Stimulated activated naive CD8-positive, alpha-beta T cell treated with anti-CD3 and anti-CD28 coated beads, Interleukin-15, amount 100 ng/mL, for 72 hours (primary cell): ENCODE measurements at regions not wholly inside any gene's neighbourhood (a gene's known extent, or its start where the extent isn't known, plus 50 kb on each side); places are given as distances from the start of the nearest gene placed in this dataset.

Experiments
- ATAC-seq: fragments of 150-1000 bp; cut with Tn5 transposase; 2 replicates; pipeline ENCODE4 v1.10.0; 2021; ENCODE audit warnings: mild to moderate bottlenecking, moderate library complexity
- DNase-seq, 2 donors: peaks; one replicate each; pipeline ENCODE4 v3.0.0; 2021 to 2022
- H3K27ac Mint-ChIP-seq, 2 donors: one replicate each; pipeline ENCODE4 v1.8.0; 2022; ENCODE audit warnings: mild to moderate bottlenecking in 2 of 2, mixed read lengths in 2 of 2, moderate library complexity in 2 of 2
- H3K27me3 Mint-ChIP-seq: one replicate; pipeline ENCODE4 v1.8.0; 2022; ENCODE audit warnings: mixed read lengths
- H3K4me1 Mint-ChIP-seq: one replicate; pipeline ENCODE4 v1.8.0; 2022; ENCODE audit warnings: mild to moderate bottlenecking, mixed read lengths
- H3K4me3 Mint-ChIP-seq, 2 donors: one replicate each; pipeline ENCODE4 v1.8.0; 2022; ENCODE audit warnings: mild to moderate bottlenecking in 2 of 2, mixed read lengths in 2 of 2, moderate library complexity in 1 of 2
- H3K9me3 Mint-ChIP-seq, 2 donors: one replicate each; pipeline ENCODE4 v1.8.0; 2022; ENCODE audit warnings: mixed read lengths in 2 of 2

GRCh38 chr3:132210476-132211346 lies 106.5 kb upstream of the ACP3 start:
- Mint-ChIP-seq H3K27ac (no peak overlapping the region), H3K27me3 (peaks cover 20% of the 10 kb centered on the region), H3K4me3 (no peak overlapping the region), H3K4me1 (no peaks in the 10 kb centered on the region), H3K9me3 (no peaks in the 10 kb centered on the region)
- ATAC-seq (peak; percentile 50), DNase-seq (peak in 1 of 2 donors; percentile 16)

DNA sequence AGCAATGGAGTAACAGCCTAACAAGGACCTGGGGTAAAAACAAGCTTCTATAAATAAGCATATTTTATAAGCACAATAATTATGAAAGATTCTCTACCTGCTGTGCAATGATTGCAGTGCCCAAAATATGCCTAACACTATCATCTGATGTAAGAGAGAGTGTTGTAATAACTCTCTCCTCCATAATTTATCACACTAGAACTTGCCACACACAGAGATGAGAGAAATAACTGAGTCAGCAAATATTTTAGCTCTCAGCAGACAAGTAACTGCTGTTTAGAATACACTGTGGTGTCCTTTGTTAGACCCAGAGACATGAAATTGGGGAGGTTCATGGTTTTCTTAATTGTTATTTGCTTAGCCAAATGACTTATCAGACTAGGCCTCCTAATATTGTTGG lies 105.3 kb upstream of the ACP3 start:
- Mint-ChIP-seq H3K27me3 (peaks cover 20% of the 10 kb centered on the region), H3K4me1 (no peaks in the 10 kb centered on the region), H3K27ac (no peak overlapping the region), H3K9me3 (no peaks in the 10 kb centered on the region), H3K4me3 (no peak overlapping the region)
- no peak for DNase-seq
- ATAC-seq, result no peak

DNA sequence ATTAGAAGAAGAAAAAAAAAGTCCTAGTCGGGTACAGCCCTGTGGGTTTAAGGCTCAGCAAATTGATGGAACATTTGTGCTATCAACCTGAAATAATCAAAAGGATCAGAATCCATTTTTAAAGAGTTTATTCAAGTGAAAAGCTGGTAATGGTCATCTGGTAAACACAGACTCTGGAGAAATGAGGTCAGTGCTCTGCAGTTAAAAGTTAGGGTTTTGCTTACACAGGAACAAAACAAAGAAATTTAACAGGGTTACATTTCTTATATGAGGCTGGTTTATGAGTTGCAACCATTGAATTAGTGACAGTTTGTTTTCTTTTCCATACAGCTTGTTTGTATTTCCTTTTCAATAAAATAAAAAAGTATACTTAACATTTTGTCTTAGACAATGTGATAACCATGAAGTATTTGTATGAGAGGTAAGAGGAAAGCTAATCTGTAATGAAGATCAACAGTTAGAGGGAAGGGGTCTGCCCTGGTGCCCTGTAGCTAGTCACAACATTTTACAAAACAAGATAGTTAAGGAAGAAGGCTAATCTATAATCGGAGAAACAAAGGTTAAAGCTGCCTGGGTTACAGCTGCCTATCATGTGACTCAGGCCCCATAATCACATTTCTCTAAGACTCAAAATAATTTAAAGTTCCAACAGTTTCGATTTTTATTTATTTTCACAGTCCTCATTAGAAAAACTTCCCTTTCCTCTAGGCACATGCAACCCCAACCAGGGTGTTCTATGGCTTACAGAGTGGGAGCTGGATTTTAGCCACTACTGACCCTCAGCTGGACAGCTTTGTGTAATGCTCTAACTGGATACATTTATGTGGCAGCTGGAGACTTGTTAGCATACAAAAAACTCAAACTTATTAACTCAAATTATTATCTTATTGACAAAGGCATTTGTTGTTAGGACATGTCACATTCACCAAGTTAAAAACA lies 98.1 kb upstream of the ACP3 start:
- no peaks in the 10 kb centered on the region for H3K27me3 Mint-ChIP-seq
- no peak overlapping the region for H3K4me3 Mint-ChIP-seq
- no peaks in the 10 kb centered on the region for H3K4me1 Mint-ChIP-seq
- ATAC-seq, result no peak
- H3K27ac Mint-ChIP-seq, result no peak overlapping the region
- H3K9me3 Mint-ChIP-seq, result no peaks in the 10 kb centered on the region
- DNase-seq, result no peak

- ATAC-seq (no peak), DNase-seq (no peak)
- Mint-ChIP-seq H3K4me3 (no peak overlapping the region), H3K27me3 (no peaks in the 10 kb centered on the region), H3K4me1 (no peaks in the 10 kb centered on the region), H3K9me3 (no peaks in the 10 kb centered on the region), H3K27ac (no peak overlapping the region)
Measured at GRCh38 chr3:132220986-132221385, 96.2 kb upstream of the ACP3 start.

DNA sequence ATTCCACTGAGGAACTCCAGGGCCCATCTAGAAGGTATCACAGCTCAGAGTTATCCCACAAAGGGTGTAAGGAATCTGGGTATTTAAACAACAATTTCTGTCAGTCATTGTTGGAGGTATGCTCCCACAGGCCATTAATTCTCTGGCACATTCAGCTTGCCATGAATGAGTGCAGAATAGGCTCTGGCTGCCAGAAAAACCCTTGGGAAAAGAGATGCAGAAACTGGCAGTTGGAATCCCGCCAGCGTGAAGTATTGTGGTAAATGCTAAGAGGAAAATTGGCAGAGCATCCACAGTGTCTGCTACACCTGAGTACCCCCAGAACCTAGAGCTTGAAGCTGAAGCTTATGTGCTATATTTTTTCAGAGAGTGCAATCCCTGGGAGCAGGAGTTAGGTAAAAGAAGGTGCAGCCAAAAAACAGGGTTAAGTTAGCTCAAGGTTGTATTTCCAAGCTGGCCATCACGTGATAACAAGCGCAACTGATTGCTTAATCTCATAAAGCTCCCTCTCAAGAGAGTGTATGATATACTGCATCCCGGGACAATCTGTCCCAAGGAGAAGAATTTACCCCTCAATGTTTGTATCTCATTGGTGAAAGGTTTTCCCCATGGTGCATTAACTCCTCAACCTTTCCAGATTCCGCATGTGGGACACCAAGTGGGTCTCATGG lies 94.2 kb upstream of the ACP3 start:
- H3K27me3 Mint-ChIP-seq, result no peaks in the 10 kb centered on the region
- no peak overlapping the region for H3K4me3 Mint-ChIP-seq
- H3K27ac Mint-ChIP-seq, result no peak overlapping the region
- no peaks in the 10 kb centered on the region for H3K9me3 Mint-ChIP-seq
- no peak for DNase-seq
- no peaks in the 10 kb centered on the region for H3K4me1 Mint-ChIP-seq
- ATAC-seq, result no peak

DNA sequence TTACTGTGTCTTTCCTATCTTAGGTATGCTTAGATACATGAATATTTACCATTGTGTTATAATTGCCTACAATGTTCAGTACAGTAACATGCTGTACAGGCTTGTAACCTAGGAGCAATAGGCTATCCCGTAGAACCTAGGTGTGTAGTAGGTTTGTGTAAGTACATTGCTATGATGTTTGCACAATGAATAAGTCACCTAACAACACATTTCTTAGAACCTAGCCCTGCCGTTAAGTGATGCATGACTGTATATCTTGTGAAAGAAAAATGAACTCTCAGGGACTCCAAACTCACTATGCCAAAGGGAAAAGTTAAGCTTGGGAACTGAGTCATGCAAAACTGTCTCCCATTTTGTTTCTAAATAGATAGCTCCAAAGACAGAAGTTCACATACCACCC lies 91.5 kb upstream of the ACP3 start:
- no peak overlapping the region for H3K4me3 Mint-ChIP-seq
- peaks cover 9% of the 10 kb centered on the region for H3K27me3 Mint-ChIP-seq
- H3K4me1 Mint-ChIP-seq, result no peaks in the 10 kb centered on the region
- no peak for ATAC-seq
- no peaks in the 10 kb centered on the region for H3K9me3 Mint-ChIP-seq
- no peak for DNase-seq
- H3K27ac Mint-ChIP-seq, result no peak overlapping the region

- H3K4me1 Mint-ChIP-seq, result no peaks in the 10 kb centered on the region
- no peak for DNase-seq
Measured at GRCh38 chr3:132228923-132229322, 88.3 kb upstream of the ACP3 start.

DNA sequence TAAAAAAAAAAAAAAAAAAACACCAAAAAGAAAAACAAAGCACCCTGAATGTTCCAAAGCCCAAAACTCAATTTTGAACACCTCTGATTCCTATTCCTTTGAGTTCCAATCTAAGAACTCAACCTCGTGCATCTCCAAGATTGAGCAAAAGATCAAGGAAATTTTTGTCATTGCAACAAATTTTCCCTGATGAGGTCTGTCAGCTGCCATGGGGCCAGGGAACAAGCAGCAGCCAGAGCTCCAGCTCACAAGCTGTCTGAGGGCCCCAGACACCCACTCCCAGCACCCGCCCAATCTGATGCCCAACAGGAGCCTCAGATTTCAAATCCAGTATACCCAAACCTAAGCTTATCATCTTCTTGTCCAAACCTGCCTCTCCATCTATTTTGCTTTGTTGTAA lies 87.6 kb upstream of the ACP3 start:
- Mint-ChIP-seq H3K9me3 (no peaks in the 10 kb centered on the region), H3K4me1 (no peaks in the 10 kb centered on the region), H3K27me3 (peaks cover 14% of the 10 kb centered on the region), H3K27ac (no peak overlapping the region), H3K4me3 (no peak overlapping the region)
- DNase-seq (no peak), ATAC-seq (no peak)

More at GRCh38 chr3:132228923-132229322, 88.3 kb upstream of the ACP3 start:
- Mint-ChIP-seq H3K9me3 (no peaks in the 10 kb centered on the region), H3K4me3 (no peak overlapping the region), H3K27me3 (peaks cover 14% of the 10 kb centered on the region), H3K27ac (no peak overlapping the region)
- no peak for ATAC-seq

DNA sequence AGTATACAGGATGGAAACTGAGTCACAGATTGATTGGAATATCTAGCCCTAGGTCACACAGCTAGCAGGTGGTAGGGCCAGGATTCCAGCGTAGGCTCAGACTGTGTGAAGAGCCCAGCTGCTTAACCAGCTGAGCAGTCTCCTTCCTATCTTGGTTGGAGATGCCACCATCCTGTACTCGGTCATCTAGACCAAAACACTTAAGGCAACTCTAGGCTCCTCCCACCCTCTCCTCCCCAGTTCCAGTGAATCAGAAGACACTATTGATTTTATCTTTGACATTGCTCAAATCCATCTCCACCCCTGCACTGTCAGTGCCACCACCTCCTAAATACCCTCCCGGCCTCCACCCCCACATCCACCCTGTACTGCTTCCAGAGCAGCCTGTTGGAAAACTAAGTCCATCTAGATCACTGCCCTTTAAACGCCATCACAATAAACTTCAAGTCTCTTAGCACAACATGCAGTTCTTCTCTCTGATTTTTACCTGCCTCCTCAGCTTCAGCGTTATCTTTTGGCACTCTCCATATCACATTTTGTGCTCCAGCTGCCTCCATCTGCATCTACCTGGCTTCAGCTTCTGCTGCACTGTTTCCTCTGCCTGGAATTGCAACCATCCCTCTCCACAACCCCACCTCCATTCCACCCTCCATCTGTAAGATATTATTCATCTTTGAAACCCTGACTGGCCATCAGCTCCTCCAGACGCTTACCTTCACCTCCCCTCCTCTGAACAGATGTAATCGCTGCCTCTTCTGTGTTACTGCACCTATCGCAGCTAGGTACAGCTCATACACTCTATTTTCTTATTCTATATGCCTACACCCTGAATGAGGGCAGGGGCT lies 86.8 kb upstream of the ACP3 start:
- Mint-ChIP-seq H3K4me3 (no peak overlapping the region), H3K9me3 (no peaks in the 10 kb centered on the region), H3K27ac (no peak overlapping the region), H3K27me3 (peaks cover 14% of the 10 kb centered on the region), H3K4me1 (no peaks in the 10 kb centered on the region)
- ATAC-seq (peak; percentile 37), DNase-seq (no peak)

DNA sequence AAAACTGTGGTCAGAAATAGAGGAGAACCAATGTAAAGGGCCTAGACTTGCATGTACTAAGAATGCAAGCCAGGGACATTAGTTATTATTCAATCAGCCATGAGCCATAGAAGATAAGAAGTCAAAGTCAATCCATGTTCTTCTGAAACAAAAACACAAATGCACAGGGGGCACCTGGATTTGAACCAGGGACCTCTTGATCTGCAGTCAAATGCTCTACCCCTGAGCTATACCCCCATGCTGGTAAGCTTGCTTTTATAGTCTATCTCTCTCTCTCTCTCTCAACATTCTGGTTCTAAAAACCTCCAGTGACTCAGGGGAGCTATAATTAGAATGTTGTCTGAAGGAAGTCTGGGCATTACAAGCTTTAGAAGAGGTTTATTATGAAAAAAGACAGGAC lies 85.6 kb upstream of the ACP3 start:
- DNase-seq, result no peak
- Mint-ChIP-seq H3K4me1 (no peaks in the 10 kb centered on the region), H3K4me3 (no peak overlapping the region), H3K9me3 (no peaks in the 10 kb centered on the region), H3K27ac (no peak overlapping the region), H3K27me3 (peaks cover 14% of the 10 kb centered on the region)
- ATAC-seq, result no peak

DNA sequence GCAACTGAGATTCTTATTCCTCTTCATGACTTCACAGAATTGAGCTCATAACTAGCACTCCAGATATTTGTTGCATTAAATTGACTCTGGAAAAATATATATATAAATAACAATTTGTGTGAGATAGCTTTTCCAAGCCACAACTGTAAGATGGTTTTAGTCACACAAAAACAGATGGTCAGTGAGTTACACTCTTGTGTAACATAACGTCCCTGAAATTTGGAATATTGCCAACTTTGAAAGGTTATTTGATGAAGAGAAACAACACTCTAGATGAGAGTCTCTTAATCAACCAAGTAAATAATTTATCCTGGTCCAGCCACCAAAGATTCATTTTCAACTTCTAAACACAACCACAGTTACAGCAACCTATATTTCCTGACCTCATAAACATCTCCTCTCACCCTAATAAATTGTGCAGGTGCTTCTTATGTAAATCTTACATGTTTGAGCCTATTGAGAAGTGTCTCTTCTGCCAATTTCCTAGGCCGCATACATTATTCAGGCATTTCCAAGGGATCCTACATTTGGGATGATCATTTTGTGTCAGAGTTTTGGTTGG lies 84.9 kb upstream of the ACP3 start:
- Mint-ChIP-seq H3K27ac (no peak overlapping the region), H3K4me3 (no peak overlapping the region), H3K9me3 (no peaks in the 10 kb centered on the region), H3K4me1 (no peaks in the 10 kb centered on the region), H3K27me3 (peaks cover 14% of the 10 kb centered on the region)
- DNase-seq (no peak), ATAC-seq (no peak)

- DNase-seq (no peak), ATAC-seq (no peak)
- Mint-ChIP-seq H3K27me3 (peaks cover 19% of the 10 kb centered on the region), H3K4me1 (no peaks in the 10 kb centered on the region), H3K4me3 (no peak overlapping the region), H3K9me3 (no peaks in the 10 kb centered on the region), H3K27ac (no peak overlapping the region)
Measured at GRCh38 chr3:132236701-132237651, 80.2 kb upstream of the ACP3 start.

DNA sequence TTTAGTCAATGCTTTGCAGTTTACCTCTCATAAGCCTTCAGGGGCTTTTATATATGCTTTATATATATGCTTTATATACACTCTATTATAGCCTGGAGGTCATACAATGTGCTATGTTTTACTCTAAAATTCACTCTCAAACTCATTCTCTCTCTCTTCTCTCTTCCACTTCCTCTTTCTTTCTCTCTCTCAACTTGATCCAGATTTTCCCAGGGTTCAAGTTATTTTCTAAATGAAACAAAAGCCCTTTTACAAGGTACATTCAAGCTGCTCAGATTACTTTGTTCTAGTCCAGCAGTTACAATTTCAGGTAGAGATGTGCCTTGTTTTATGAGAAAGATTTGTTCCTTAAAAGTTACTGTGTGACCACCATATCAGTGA lies 79.6 kb upstream of the ACP3 start:
- peaks cover 24% of the 10 kb centered on the region for H3K27me3 Mint-ChIP-seq
- H3K27ac Mint-ChIP-seq, result peak overlapping the region in 1 of 2 donors; percentile 28
- no peaks in the 10 kb centered on the region for H3K9me3 Mint-ChIP-seq
- no peak overlapping the region for H3K4me3 Mint-ChIP-seq
- H3K4me1 Mint-ChIP-seq, result no peaks in the 10 kb centered on the region
- ATAC-seq (no peak), DNase-seq (no peak)

DNA sequence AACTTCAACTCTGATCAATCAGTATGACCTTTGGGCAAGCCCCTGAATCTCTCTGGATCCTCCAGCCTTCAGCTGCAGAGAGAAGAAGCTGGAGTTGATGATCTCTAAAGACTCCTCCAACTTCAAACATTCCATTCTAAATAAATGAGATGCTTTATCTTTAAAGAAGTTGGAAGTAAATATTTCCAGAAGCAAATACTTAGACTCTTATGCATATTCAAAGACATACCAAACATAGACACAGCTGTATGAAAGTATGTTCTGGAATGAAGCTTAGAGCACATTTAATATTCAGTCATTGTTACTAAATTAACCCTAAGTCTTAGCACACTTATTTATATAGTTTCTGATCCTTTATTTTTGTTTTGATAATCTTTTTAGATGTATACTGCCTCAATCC lies 77.6 kb upstream of the ACP3 start:
- Mint-ChIP-seq H3K27ac (no peak overlapping the region), H3K4me3 (no peak overlapping the region), H3K4me1 (no peaks in the 10 kb centered on the region), H3K27me3 (peaks cover 24% of the 10 kb centered on the region), H3K9me3 (no peaks in the 10 kb centered on the region)
- ATAC-seq, result no peak
- no peak for DNase-seq
